SKM-1 (cell line): ENCODE measurements at regions not wholly inside any gene's neighbourhood (a gene's known extent, or its start where the extent isn't known, plus 50 kb on each side); places are given as distances from the start of the nearest gene placed in this dataset.

Experiments used
- DNase-seq: peaks from one replicate; lab custom pipeline; 2025; ENCODE audit not compliant: unreplicated experiment; lab: John Stamatoyannopoulos, UW

GRCh38 chr6:139525415-139525814, 151.0 kb upstream of the CITED2 start:
- DNase-seq = no peak

GRCh38 chr6:139523986-139524385, 149.5 kb upstream of the CITED2 start:
- DNase-seq = no peak

DNA sequence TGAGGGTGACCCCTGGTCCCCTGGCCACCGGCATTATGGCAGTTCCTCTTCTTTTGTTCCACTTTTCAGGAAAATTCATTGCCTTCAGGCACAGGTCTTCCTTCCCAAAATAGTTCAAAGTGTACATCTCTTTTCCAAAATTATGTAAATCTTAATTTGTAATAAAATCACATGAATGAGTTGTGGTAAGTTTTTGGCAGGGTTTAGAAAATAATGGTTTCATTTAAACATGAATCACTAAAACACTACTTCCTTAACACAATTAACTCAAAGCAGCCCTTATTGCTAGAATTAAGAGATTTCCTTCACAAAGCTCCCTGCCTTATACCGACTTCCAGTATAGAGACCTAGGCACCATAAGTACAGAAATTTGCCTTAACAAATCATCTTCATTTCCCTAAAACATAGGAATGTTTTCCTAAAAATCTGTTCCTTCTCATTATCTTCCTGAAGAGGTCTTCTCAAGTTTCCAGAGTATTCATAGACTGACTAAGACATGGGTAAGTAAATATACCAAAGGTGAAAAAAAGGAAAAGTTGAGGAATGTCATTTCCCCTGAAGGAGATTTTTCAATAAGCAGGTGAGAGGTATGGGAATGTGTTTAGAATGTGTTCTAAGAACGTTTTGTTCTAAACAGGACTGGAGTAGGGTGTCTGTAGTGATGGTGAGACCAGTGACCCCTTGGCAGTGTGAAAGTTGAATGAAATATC, 148.2 kb upstream of the CITED2 start:
- no peak for DNase-seq

DNA sequence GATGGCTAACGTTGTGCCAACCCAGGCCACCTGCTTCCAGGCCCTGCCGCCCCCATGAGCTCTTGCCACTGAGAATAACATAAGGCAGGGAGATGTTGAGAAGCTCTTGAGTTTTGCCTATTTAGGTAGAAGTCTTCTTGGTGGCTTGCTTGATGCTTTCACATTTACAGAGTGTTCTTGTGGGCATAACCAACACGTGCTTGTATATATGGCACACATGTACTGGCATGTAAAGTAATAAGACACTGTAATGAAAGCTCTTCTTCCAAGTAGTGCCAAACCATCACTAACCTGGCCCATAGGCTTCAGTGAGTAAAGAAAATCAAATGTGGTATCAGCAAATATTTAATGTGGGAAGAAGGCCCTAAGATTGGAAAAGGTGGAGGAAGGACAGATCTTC, 146.9 kb upstream of the CITED2 start:
- no peak for DNase-seq

GRCh38 chr6:139520321-139520768, 145.9 kb upstream of the CITED2 start:
- no peak for DNase-seq

GRCh38 chr6:139519571-139520031, 145.2 kb upstream of the CITED2 start:
- no peak for DNase-seq

- DNase-seq = no peak
These were observed 144.6 kb upstream of the CITED2 start for GRCh38 chr6:139519097-139519496.

DNA sequence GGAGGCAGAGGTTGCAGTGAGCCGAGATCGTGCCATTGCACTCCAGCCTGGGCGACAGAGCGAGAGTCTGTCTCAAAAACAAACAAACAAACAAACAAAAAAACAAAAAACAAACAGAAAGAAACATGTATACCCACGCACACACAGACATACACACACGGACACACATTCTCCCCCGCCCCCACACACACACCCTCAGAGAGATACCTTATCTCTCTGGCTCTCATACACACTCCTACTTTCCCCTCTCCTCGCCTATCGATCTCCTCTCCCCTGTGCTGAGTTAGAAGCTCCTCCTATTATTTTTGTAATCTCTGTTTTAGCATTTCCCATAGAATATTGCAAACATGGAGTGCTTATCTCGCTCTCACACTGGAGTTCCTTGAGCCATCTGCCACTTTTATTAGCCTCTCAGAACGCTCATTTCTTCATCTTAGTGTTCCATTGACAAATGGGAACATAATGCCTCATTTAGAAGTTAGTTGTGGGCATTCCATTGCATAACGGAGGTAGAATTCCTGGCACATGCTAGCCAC, 144.2 kb upstream of the CITED2 start:
- DNase-seq = no peak

- peak; percentile 19 for DNase-seq
These were observed 143.6 kb upstream of the CITED2 start for GRCh38 chr6:139517998-139518555.

- DNase-seq = no peak
These were observed 141.1 kb upstream of the CITED2 start for GRCh38 chr6:139515511-139515910.

- no peak for DNase-seq
These were observed 140.4 kb upstream of the CITED2 start for GRCh38 chr6:139514819-139515218.

GRCh38 chr6:139510040-139510790, 135.8 kb upstream of the CITED2 start:
- DNase-seq = no peak

GRCh38 chr6:139509167-139509566, 134.7 kb upstream of the CITED2 start:
- DNase-seq = no peak

DNA sequence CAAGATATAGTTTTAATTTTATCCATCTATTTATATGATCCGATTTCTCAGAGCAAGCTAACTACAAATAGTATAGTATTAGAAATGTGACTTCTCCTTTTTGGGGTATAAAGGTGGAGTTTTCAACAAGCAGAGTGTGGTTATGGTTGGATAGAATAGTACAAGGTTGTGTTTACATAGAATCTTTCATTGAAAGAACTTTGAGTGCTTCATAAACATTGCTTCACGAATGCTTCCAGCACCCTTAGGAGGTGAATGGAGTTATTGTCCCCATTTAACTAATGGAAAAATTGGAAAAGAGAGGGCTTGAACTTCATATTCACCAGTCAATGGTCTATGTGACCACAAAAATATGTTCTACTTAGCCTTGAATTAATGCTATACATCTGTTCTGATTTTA, 134.1 kb upstream of the CITED2 start:
- no peak for DNase-seq

DNA sequence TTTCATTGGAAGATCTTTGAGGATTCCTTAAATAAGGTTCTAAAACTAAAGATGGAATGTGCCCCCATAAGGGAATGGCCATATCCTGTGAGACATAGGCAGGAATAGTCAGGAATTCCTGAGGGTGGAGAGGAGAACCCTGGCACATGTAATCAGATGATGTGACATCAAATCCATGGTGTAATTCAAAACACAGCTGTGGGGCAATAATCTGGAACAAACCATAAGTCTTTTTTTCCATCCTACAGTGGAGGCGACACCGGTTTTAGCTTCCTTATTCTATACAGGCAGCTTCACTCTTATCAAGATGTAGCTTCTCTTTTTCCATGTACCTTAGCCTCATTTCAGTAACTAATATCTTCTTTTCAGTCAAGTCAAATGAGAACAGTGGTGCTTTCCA, 133.6 kb upstream of the CITED2 start:
- peak; percentile 19 for DNase-seq

DNA sequence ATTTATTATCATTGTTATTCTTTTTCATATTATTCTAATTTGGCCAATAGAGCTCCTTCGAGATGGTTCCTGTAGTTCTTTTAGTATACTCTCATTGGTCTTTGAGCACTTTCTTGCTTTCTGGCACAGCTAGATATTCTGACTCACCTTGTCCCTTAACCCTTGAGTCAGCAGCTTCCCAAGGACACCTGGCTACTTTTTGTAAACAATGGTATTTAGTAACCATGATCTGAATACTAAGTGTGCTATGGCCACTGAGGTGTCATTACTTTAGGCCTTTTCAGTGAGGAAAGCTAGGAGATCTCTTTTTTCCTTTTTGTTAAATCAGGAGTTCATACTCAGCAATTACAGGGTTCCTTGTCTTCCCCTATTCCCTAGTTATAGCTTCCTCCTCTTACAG, 126.5 kb upstream of the CITED2 start:
- DNase-seq = no peak

- DNase-seq = no peak
These were observed 124.3 kb upstream of the CITED2 start for GRCh38 chr6:139498715-139499114.

GRCh38 chr6:139497345-139497961, 123.0 kb upstream of the CITED2 start:
- DNase-seq = no peak

GRCh38 chr6:139496654-139497344, 122.4 kb upstream of the CITED2 start:
- DNase-seq = no peak

- no peak for DNase-seq
These were observed 120.0 kb upstream of the CITED2 start for GRCh38 chr6:139494376-139494990.
